ENCODE measurements at regions not wholly inside any gene's neighbourhood (a gene's known extent, or its start where the extent isn't known, plus 50 kb on each side); places are given as distances from the start of the nearest gene placed in this dataset.
"Not testable (repeated sequence)": the region's sequence is repeated elsewhere in the genome, so short reads cannot be mapped to it uniquely, and the experiment has no call there.

DNA sequence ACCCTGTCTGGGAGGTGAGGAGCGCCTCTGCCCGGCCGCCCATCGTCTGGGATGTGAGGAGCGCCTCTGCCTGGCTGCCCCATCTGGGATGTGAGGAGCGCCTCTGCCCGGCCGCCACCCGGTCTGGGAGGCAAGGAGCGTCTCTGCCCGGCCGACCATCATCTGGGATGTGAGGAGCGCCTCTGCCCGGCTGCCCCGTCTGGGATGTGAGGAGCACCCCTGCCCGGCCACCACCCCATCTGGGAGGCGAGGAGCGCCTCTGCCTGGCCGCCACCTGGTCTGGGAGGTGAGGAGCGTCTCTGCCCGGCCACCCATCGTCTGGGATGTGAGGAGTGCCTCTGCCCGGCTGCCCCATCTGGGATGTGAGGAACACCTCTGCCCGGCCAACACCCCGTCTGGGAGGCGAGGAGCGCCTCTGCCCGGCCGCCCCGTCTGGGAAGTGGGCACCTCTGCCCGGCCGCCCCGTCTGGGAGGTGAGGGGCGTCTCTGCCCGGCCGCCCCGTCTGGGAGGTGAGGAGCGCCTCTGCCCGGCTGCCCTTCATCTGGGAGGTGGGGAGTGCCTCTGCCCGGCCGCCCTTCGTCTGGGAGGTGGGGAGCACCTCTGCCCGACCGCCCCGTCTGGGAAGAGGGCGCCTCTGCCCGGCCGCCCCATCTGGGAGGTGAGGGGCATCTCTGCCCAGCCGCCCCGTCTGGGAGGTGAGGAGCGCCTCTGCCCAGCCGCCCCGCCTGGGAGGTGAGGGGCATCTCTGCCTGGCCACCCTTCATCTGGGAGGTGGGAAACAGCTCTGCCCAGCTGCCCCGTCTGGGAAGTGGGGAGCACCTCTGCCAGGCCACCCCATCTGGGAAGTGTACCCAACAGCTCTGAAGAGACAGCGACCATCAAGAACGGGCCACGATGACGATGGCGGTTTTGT, 399.7 kb downstream of the CAAP1 start:
- TF ChIP-seq, protein P1, sequence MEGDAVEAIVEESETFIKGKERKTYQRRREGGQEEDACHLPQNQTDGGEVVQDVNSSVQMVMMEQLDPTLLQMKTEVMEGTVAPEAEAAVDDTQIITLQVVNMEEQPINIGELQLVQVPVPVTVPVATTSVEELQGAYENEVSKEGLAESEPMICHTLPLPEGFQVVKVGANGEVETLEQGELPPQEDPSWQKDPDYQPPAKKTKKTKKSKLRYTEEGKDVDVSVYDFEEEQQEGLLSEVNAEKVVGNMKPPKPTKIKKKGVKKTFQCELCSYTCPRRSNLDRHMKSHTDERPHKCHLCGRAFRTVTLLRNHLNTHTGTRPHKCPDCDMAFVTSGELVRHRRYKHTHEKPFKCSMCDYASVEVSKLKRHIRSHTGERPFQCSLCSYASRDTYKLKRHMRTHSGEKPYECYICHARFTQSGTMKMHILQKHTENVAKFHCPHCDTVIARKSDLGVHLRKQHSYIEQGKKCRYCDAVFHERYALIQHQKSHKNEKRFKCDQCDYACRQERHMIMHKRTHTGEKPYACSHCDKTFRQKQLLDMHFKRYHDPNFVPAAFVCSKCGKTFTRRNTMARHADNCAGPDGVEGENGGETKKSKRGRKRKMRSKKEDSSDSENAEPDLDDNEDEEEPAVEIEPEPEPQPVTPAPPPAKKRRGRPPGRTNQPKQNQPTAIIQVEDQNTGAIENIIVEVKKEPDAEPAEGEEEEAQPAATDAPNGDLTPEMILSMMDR (conservative IDR thresholded peaks at IDR 0.05; ENCODE audit: low read depth, low read length), result not testable (repeated sequence)
- not testable (repeated sequence) for TF ChIP-seq EZH2 (IDR thresholded peaks at IDR 0.05; ENCODE audit: borderline replicate concordance, low read depth, low read length, poor library complexity, severe bottlenecking)

Data from A673 (cell line).